ENCODE measurements at regions not wholly inside any gene's neighbourhood (a gene's known extent, or its start where the extent isn't known, plus 50 kb on each side); places are given as distances from the start of the nearest gene placed in this dataset.

- no peak for FAIRE-seq
These were observed 118.8 kb upstream of the FERMT1 start for GRCh38 chr20:6241591-6241990.

DNA sequence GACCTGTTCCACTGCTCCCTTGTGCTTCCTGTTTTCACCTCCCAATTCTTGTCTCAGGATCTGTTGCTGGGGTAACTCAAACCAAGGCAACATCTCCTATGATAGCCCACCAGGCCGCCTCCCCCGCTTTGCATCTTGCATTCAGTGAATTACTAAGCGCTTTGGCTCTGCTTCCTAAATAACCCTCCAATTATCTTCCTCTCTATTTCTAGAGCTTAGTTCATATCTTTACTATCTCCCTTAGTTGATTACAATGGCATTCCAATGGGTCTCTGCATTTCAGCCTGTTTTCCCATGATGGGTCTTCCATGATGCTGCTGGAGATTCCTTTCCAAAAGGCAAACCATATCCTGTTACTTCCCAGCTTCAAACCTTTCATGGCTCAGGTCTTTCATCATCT, 117.2 kb upstream of the FERMT1 start:
- DNase-seq (ENCODE audit: low spot score) (no peak), FAIRE-seq (no peak)

More at GRCh38 chr20:6241591-6241990, 118.8 kb upstream of the FERMT1 start:
- no peak for DNase-seq (ENCODE audit: low spot score)

DNA sequence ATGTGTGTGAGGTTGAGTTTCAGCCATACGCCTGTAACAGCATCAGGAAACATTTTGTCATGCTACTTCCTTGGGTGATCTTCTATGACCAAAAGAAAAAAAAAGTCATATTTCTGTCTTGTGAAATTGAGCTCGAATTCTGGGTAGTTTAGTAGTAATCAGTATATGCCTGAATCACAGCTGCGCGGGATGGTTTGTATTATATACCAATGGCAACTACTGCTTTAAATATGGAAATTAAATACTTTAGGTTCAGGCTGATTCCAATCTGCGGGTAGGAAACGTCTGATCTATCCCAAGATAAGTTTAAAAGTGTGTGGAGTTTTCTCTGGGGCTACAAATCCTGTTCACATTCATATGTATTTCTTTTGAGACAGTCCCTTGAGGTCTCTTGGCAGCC, 115.6 kb upstream of the FERMT1 start:
- FAIRE-seq (no peak), DNase-seq (ENCODE audit: low spot score) (no peak)

DNA sequence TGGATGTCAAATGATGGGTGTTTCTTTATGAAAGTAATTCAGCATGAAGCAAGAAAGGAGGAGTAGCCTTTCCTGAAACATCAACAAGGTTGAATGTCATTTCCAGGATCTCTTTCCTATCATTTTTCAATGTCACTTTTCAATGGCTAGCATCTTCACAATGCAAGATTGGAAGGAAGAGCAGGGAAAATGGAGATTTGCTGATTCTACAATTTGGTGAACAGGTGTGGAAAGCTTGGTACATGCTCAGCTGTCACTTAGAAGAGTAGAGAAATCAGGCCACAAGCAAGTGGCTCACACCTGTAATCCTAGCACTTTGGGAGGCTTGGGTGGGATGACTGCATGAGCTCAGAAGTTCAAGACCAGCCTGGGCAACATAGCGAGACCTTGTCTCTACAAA, 112.7 kb upstream of the FERMT1 start:
- no peak for FAIRE-seq

GRCh38 chr20:6232436-6232835, 109.6 kb upstream of the FERMT1 start:
- DNase-seq (ENCODE audit: low spot score) (no peak), FAIRE-seq (no peak)

More for the DNA sequence above, 112.7 kb upstream of the FERMT1 start:
- DNase-seq (ENCODE audit: low spot score), result no peak

GRCh38 chr20:6231556-6231955, 108.7 kb upstream of the FERMT1 start:
- no peak for FAIRE-seq
- DNase-seq (ENCODE audit: low spot score), result peak; percentile 55

- FAIRE-seq (no peak), DNase-seq (ENCODE audit: low spot score) (no peak)
These were observed 105.5 kb upstream of the FERMT1 start for GRCh38 chr20:6228302-6228843.

DNA sequence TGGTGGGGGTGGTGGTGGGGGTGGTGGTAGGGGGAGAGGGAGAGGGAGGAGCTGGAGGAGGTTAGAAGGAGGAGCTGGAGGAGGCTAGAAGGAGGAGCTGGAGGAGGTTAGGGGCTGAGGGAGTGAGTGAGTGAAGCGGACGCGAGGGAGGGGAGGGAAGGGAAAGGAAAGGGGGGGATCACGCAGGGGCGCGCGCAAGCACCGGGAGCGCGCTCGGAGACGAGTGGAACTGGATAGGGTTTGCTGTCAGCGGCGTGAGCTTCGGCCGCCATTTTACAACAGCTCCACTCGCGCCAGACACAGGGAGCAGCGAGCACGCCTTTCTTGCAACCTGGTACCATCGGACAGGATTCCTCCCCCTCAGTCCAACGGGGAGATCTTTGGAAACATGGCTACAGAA, 90.5 kb upstream of the FERMT1 start:
- DNase-seq (ENCODE audit: low spot score), result no peak
- FAIRE-seq, result no peak

DNA sequence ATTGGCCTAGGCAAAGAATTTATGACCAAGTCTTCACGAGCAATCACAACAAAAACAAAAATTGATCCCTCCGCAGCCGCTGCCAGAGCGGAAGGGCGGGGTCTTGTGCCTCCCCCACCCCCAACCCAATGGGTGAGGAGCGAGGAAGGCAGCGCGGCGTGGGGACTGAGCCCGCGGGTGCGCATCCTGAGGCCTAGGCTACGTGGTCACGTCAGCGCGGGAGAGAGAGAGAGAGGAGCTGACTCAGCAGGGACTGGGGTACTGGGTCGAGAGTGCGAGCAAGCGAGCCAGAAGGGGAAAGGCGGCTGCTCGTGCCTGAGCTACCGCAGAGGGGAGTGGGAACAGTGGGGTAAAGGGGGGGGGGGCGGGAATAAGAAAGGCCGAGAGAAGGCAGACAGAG, 90.1 kb upstream of the FERMT1 start:
- FAIRE-seq (no peak), DNase-seq (ENCODE audit: low spot score) (no peak)

DNA sequence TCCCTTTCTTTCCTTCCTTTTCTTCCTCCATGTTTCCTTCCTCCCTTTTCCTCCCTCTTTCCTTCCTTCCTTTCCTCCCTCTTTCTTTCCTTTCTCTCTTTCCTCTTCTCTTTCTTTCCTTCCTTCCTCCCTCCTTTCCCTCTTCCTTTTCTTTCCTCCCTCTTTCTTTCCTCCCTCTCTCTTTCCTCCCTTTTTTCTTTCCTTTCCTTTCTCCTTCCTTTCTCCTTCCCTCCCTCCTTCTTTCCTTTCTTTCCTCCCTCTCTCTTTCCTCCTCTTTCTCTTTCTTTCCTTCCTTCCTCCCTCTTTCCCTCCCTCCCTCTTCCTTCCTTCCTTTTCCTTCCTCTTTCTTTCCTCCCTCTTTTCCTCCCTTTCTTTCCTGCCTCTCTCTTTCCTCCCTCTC, 86.3 kb upstream of the FERMT1 start:
- FAIRE-seq, result no peak

GRCh38 chr20:6200092-6200491, 77.3 kb upstream of the FERMT1 start:
- DNase-seq (ENCODE audit: low spot score), result no peak
- no peak for FAIRE-seq

More for the DNA sequence above, 86.3 kb upstream of the FERMT1 start:
- DNase-seq (ENCODE audit: low spot score), result no peak

DNA sequence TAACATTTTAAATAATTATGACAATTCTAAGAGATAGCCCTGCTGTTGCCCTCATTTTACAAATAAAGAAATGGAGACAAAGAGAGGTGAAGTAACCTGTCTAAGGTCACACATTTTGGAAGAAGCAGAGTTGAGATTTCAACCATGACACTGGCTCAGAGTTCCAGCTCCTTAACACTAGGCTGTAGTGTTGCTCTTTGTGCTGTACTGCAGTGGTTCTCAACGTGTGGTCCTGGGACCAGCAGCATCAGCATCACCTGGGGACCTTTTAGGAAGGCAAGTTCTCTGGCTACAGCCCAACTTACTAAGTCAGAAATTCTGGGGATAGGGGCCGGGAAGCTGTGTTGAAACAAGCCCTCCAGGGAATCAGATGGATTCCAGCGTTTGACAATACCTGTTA, 62.4 kb upstream of the FERMT1 start:
- DNase-seq (ENCODE audit: low spot score) (no peak), FAIRE-seq (no peak)

GRCh38 chr20:6184086-6184485, 61.3 kb upstream of the FERMT1 start:
- no peak for DNase-seq (ENCODE audit: low spot score)
- no peak for FAIRE-seq

DNA sequence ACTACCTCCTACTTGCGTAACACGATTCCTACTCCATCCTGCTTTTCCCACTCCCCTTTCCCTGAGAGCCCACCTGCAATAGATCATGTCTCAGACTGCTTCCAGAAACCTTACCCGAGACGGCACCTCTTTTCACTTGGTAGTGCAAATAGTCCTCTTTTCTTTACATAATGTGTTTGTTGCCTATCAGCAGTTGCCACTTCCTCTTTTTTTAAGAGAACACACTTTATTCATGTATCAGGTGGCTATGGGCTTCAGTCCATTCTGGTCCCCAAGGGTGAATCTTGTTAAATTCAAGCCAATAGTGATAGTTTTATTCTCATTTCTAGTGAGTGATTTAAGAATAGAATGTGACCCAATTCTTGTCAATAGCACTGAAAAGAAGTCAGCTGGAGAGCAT, 57.7 kb upstream of the FERMT1 start:
- no peak for FAIRE-seq

DNA sequence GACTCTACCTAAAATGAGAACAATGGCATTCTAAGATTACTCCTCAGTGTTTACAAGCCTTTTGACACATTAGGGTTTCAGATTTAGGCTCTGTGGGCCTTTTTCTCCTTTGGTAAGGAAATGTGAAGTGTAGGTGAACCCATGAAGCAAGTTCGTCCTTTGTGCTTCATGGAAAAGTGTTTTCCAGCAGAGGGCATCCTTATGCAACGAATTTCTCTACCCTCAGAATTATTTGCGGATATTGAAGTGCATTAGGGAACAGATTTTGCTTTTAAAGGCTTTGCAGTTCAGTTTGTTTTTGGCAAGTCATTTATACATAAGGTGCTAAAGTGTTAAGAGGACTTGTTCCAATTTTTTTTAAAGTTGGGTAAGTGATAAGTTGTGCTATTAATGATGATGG, 55.7 kb upstream of the FERMT1 start:
- peak; percentile 20 for DNase-seq (ENCODE audit: low spot score)
- no peak for FAIRE-seq

More for the DNA sequence above, 57.7 kb upstream of the FERMT1 start:
- no peak for DNase-seq (ENCODE audit: low spot score)

DNA sequence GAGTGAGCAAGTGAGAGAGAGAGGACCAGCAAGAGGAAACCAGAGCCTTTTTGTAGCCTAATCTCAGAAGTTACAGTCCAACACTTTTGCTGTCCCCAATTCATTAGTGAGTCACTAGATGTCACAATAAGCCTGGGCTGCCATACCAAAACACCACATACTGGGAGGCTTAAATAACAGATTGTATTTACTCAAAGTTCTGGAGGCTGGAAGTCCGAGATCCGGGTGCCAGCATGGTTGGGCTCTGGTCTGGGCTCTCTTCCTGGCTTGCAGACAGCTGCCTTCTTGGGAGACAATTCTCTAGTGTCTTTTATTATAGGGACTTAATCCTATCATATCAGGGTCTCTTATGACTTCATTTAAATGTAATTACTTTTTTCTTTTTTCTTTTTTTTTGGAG, 50.7 kb upstream of the FERMT1 start:
- FAIRE-seq, result no peak
- no peak for DNase-seq (ENCODE audit: low spot score)
